ENCODE measurements at regions not wholly inside any gene's neighbourhood (a gene's known extent, or its start where the extent isn't known, plus 50 kb on each side); places are given as distances from the start of the nearest gene placed in this dataset.

DNA sequence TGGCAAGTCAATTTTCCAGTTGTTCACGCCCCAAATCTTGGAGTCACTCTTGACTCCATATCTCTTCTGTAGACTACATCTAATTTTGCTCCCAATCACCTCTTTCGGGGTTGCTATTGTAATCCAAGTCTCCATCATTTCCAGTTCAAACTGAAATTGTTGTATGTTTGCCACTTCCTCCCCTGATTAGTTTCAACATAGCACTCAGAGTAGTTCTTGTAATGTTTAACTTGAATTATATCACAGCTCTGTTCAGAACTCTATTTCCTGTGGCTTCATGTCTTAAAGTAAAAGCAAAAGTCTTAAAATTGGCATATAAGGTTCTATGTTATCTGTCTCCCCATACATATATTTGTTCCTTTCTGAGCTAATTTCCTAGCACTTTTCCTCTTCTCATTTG lies 348.5 kb upstream of the RIOK2 start:
- H3K4me3 ChIP-seq (replicated peaks; ENCODE audit: low read depth, low read length): no peak overlapping the region
- DNase-seq (ENCODE audit: low read depth): no peak
- TF ChIP-seq CTCF (IDR thresholded peaks at IDR 0.05; ENCODE audit: low read length, missing control alignments): no peak

GRCh38 chr5:97534166-97534565 lies 351.1 kb upstream of the RIOK2 start:
- peak; percentile 95 for DNase-seq (ENCODE audit: low read depth)
- no peak overlapping the region for H3K4me3 ChIP-seq (replicated peaks; ENCODE audit: low read depth, low read length)
- TF ChIP-seq CTCF (IDR thresholded peaks at IDR 0.05; ENCODE audit: low read length, missing control alignments): peak; percentile 78

DNA sequence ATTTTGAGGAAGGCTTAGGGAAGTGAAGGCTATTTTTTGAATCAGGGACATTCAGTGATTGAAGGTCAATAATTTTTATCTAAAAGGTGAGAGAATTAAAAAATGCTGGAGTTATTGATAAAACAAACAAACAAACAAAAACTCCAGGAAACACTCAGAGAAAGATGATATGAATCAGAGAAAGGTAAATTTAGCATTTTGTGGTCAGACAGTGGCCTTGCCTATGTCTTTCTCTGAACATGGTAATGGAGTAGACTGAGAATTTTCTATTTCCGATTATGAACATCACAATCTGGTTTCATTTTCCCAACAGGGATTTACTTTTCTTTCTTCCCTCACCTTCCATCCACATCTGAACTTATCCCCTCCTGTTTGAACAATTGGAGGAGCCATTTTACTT lies 353.6 kb upstream of the RIOK2 start:
- H3K4me3 ChIP-seq (replicated peaks; ENCODE audit: low read depth, low read length): no peak overlapping the region
- no peak for DNase-seq (ENCODE audit: low read depth)
- TF ChIP-seq CTCF (IDR thresholded peaks at IDR 0.05; ENCODE audit: low read length, missing control alignments): no peak

DNA sequence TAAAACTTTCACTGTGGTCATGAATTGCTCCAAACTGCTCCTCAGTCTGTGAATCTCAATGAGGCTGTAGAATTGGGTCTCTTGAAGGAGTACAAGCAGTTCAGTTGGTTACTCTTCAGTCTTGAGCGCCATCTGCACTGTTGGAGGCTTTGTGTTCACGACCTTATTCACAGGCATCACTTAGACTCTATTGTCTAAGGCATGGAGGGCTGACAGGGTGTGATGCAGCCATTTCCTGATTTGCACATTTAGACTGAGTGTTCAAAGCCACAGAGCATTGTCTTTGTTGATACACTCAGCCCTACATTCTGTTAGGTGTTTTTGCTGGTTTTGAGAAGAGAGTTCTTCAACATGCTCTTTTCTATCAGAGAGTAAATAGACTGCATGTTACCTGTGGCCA lies 355.9 kb upstream of the RIOK2 start:
- H3K4me3 ChIP-seq (replicated peaks; ENCODE audit: low read depth, low read length): no peak overlapping the region
- DNase-seq (ENCODE audit: low read depth): no peak
- no peak for TF ChIP-seq CTCF (IDR thresholded peaks at IDR 0.05; ENCODE audit: low read length, missing control alignments)

GRCh38 chr5:97541864-97542263 lies 358.8 kb upstream of the RIOK2 start:
- no peak for DNase-seq (ENCODE audit: low read depth)
- H3K4me3 ChIP-seq (replicated peaks; ENCODE audit: low read depth, low read length): no peak overlapping the region
- no peak for TF ChIP-seq CTCF (IDR thresholded peaks at IDR 0.05; ENCODE audit: low read length, missing control alignments)

DNA sequence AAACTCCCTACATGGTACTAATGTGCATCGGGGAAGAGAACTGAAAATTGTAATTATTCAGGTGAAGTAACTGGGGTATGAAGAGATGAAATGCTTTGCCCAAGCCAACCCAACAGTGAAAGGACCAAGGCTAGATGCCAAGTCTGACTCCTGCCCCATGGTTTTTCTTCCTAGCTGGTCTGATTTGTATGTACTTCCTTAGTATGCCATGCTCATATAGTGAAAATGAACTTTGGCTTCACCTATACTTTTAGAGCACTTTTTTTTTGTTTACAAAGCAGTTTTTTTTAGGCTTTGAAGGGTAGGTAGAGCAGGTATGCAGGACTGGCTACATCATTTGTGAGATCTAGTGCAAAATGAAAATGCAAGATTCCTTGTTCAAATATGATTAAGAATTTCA lies 359.4 kb upstream of the RIOK2 start:
- no peak for DNase-seq (ENCODE audit: low read depth)
- TF ChIP-seq CTCF (IDR thresholded peaks at IDR 0.05; ENCODE audit: low read length, missing control alignments): no peak
- no peak overlapping the region for H3K4me3 ChIP-seq (replicated peaks; ENCODE audit: low read depth, low read length)

- no peak overlapping the region for H3K4me3 ChIP-seq (replicated peaks; ENCODE audit: low read depth, low read length)
- no peak for DNase-seq (ENCODE audit: low read depth)
- TF ChIP-seq CTCF (IDR thresholded peaks at IDR 0.05; ENCODE audit: low read length, missing control alignments): no peak
These were observed 360.1 kb upstream of the RIOK2 start for GRCh38 chr5:97543166-97543565.

Measured in fibroblast of pulmonary artery (primary cell).